ENCODE measurements at regions not wholly inside any gene's neighbourhood (a gene's known extent, or its start where the extent isn't known, plus 50 kb on each side); places are given as distances from the start of the nearest gene placed in this dataset.
"Not testable (repeated sequence)": the region's sequence is repeated elsewhere in the genome, so short reads cannot be mapped to it uniquely, and the experiment has no call there.

- intact Hi-C loops (cut with DNase I; ENCODE audit: low total_unique reads) = no loop called here
- Histone ChIP-seq H3K9me3 (no peaks in the 10 kb centered on the region), H3K4me1 (no peaks in the 10 kb centered on the region), H3K27me3 (no peaks in the 10 kb centered on the region), H3K27ac (no peak overlapping the region), H3K36me3 (ENCODE audit: low read depth, missing control alignments) (no peaks in the 10 kb centered on the region), H3K4me3 (no peak overlapping the region)
- DNase-seq = no peak
- TF ChIP-seq POLR2A (IDR thresholded peaks at IDR 0.05) (no peak), CTCF (IDR thresholded peaks at IDR 0.05) (no peak)
- WGBS, 2 donors = 87 to 92% methylated on average over 14 to 18 of the region's 18 CpGs
Measured at GRCh38 chr9:135190789-135191577, 103.5 kb downstream of the OLFM1 start.

GRCh38 chr9:135192686-135193085 is 105.2 kb downstream of the OLFM1 start:
- 77 to 87% methylated on average over 13 to 18 of the region's 18 CpGs for WGBS, 2 donors
- H3K4me1 ChIP-seq = no peaks in the 10 kb centered on the region
- no peaks in the 10 kb centered on the region for H3K36me3 ChIP-seq (ENCODE audit: low read depth, missing control alignments)
- no peak for DNase-seq
- no peak overlapping the region for H3K27ac ChIP-seq
- no peaks in the 10 kb centered on the region for H3K9me3 ChIP-seq
- TF ChIP-seq POLR2A (IDR thresholded peaks at IDR 0.05) (no peak), CTCF (IDR thresholded peaks at IDR 0.05) (no peak)
- intact Hi-C loops (cut with DNase I; ENCODE audit: low total_unique reads) = no loop called here
- H3K4me3 ChIP-seq = no peak overlapping the region
- no peaks in the 10 kb centered on the region for H3K27me3 ChIP-seq

- intact Hi-C loops (cut with DNase I; ENCODE audit: low total_unique reads); H3K27me3 ChIP-seq; H3K27ac ChIP-seq; DNase-seq; H3K9me3 ChIP-seq; H3K4me1 ChIP-seq; H3K36me3 ChIP-seq (ENCODE audit: low read depth, missing control alignments); H3K4me3 ChIP-seq: not testable (repeated sequence)
- 80 to 81% methylated on average over 7 of the region's 7 CpGs for WGBS, 2 donors
Measured at GRCh38 chr9:135195975-135196374, 108.5 kb downstream of the OLFM1 start.

GRCh38 chr9:135196474-135196873 is 109.0 kb downstream of the OLFM1 start:
- DNase-seq = no peak
- intact Hi-C loops (cut with DNase I; ENCODE audit: low total_unique reads) = no loop called here
- 60 to 70% methylated on average over 1 of the region's 1 CpG for WGBS, 2 donors
- Histone ChIP-seq H3K4me3 (no peak overlapping the region), H3K36me3 (ENCODE audit: low read depth, missing control alignments) (no peaks in the 10 kb centered on the region), H3K27me3 (no peaks in the 10 kb centered on the region), H3K27ac (no peak overlapping the region), H3K4me1 (no peaks in the 10 kb centered on the region), H3K9me3 (no peaks in the 10 kb centered on the region)
- TF ChIP-seq POLR2A (IDR thresholded peaks at IDR 0.05) = no peak
- no peak for TF ChIP-seq CTCF (IDR thresholded peaks at IDR 0.05)

- Histone ChIP-seq H3K36me3 (ENCODE audit: low read depth, missing control alignments) (no peaks in the 10 kb centered on the region), H3K4me1 (no peaks in the 10 kb centered on the region), H3K9me3 (no peaks in the 10 kb centered on the region), H3K27ac (no peak overlapping the region), H3K4me3 (no peak overlapping the region), H3K27me3 (no peaks in the 10 kb centered on the region)
- WGBS, 2 donors = 61 to 64% methylated on average over 11 to 15 of the region's 15 CpGs
- no peak for DNase-seq
- intact Hi-C loops (cut with DNase I; ENCODE audit: low total_unique reads) = no loop called here
- TF ChIP-seq CTCF (IDR thresholded peaks at IDR 0.05) = no peak
- TF ChIP-seq POLR2A (IDR thresholded peaks at IDR 0.05) = no peak
Measured at GRCh38 chr9:135198144-135198543, 110.7 kb downstream of the OLFM1 start.
